ENCODE measurements at regions not wholly inside any gene's neighbourhood (a gene's known extent, or its start where the extent isn't known, plus 50 kb on each side); places are given as distances from the start of the nearest gene placed in this dataset.
"Not testable (repeated sequence)": the region's sequence is repeated elsewhere in the genome, so short reads cannot be mapped to it uniquely, and the experiment has no call there.

DNA sequence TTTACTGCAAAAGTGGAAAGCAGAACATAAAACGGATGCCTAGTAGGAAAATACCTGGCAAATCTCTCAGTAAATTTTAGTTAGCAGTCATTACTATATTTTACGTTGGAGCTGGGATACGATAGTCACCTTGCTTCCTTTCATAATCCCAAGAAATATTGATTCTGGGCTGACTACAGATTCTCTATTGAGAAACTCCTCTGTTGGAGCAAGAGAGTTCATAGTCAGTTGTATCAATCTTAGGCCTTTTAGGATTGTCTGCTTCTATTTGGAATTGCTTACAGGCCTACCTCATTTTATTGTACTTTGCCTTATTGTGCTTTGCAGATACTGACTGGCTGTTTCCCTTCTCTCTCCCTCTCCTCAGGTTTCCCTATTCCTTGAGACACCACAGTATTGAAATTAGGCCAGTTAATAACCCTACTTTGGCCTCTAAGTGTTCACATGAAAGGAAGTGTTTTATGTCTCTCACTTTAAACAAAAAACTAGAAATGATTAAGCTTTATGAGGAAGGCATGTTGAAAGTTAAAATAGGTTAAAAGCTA is 233.7 kb upstream of the TARS1 start:
- no peak for DNase-seq (ENCODE audit: low read depth)

DNA sequence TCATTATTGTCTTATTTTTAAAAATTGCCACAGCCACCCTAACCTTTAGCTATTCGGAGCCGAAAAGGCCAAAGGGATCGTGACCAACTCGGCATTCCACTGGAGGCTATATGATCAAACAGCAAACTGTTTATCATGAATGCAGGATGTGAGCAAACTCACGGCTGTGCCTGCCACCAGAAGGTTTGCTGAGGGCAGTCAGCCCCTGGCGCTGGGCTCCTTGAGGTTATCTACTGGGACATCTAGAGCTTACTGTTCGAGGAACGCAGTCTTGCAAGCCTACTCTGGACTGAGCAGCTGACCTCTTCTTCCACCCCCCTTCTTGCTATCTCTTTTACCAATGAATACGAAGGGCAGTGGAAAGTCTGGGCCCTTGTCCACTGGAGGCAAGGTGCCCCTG is 231.5 kb upstream of the TARS1 start:
- no peak for DNase-seq (ENCODE audit: low read depth)

DNA sequence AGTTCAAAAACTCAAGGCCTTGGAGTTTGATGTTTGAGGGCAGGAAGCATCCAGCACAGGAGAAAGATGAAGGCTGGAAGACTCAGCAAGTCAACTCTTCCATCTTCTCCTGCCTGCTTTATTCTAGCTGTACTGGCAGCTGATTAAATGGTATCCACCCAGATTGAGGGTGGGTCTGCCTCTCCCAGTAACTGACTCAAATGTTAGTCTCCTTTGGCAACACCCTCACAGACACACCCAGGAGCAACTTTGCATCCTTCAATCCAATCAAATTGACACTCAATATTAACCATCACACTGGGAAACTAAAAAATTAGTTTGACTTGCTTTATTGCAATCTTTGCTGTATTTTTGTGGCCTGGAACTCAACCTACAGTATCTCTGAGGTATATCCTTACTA is 230.5 kb upstream of the TARS1 start:
- not testable (repeated sequence) for DNase-seq (ENCODE audit: low read depth)

GRCh38 chr5:33210978-33211377 is 229.8 kb upstream of the TARS1 start:
- no peak for DNase-seq (ENCODE audit: low read depth)

- DNase-seq (ENCODE audit: low read depth) = no peak
Measured at GRCh38 chr5:33212439-33212838, 228.3 kb upstream of the TARS1 start.

DNA sequence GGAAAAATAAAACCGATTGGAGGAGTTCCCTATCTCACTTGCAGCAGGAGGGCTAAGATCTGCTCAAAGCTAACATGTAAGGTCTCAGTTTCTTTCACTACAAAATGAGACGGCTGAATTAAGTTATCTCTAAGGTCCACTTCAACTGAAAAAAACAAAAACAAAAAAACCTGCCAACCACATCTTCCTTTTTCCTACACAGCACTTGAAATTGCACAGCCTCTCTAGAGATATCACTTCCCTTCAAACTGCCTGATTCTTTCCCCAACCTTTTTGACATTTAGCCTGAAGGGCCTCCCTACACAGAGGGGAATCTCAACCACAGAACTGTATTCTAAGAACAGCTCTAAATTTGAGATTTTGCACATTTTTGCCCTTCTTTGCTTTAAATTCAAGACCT is 227.9 kb upstream of the TARS1 start:
- no peak for DNase-seq (ENCODE audit: low read depth)

- no peak for DNase-seq (ENCODE audit: low read depth)
Measured at GRCh38 chr5:33223563-33224284, 217.0 kb upstream of the TARS1 start.

DNA sequence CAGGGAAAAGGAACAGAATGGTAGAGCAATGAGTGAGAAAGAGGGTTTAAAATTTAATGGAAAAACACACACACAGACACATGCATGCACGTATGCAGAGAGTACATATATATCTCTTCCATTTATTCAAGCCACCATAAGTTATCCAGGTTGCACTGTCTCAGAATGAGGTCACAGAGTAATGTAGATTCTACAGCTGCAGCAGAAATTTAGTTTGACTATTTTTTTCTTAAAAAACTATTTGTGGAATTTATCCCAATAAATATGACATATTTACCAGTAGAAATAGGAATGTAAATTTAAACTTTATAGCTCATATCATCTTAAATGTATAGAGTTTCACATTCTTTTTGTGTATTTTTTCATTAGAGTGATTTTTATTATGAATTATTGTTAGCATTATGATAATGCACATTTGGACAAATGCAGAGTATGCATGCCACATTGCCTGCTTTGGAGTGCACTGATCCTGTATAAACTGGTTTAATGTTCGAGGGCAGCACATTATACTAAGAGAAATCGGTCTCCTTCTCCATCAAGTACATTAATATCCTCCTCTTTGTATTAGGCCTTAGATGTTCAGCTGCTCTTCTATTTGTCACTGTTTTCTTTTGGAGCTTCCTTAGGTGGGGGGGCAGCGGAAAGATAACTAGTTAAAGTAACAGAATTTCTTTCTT is 216.3 kb upstream of the TARS1 start:
- DNase-seq (ENCODE audit: low read depth) = no peak

DNA sequence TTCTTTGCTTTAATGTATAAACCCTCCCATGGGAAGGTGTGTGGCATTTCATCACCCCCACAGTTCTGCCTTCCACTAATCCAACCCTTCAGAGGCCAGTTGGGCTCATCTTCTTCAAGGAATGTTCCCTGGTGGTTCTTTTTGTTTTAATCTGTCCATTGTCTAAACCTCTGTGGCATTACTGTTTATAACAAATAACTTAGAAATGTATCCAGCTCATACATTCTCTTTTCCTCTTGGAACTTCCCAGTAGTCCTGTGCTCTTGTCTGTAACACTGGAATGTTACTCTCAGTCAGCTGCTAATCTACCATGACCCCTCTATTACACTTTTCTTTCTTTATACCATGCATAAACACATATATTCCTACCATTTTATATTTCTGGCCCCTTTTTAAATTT is 213.5 kb upstream of the TARS1 start:
- DNase-seq (ENCODE audit: low read depth) = no peak

GRCh38 chr5:33227746-33228145 is 213.0 kb upstream of the TARS1 start:
- DNase-seq (ENCODE audit: low read depth) = no peak

DNA sequence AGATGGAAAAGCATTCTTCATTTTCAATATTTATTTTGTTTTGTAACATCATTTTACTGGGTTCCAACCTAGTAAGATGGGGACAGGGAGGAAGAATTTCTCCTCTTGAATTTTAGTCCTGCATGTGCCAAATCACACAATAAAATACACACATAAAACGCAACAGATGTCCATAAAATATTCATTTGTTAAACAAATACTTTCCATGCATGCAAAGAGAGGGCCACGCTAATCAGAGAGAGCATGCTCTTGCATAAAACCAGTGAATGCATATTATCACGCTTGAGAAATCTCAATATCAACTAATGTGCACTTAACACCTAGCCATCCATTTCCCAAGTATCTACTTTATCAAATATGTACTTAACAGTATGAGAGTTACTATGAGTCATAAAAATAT is 212.6 kb upstream of the TARS1 start:
- DNase-seq (ENCODE audit: low read depth) = no peak

DNA sequence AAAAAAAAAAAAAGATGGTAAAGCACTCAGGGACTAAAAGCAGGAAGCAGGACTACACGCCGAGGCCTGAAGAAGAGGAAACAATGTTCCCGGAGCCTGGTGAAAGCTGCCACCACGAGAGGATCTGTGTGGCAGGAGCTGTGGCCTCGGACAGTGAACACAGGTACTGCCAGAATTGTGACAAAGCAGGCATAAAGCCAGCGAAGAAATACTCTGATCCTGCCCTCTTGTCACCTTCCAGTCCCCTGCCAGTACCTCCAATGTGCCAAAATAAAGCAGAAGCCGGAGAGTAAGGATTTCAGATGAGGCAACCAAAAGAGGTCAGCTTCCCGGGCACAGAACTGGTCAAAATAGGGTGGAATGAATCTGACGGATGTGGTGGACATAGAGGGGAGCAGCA is 211.5 kb upstream of the TARS1 start:
- no peak for DNase-seq (ENCODE audit: low read depth)

DNA sequence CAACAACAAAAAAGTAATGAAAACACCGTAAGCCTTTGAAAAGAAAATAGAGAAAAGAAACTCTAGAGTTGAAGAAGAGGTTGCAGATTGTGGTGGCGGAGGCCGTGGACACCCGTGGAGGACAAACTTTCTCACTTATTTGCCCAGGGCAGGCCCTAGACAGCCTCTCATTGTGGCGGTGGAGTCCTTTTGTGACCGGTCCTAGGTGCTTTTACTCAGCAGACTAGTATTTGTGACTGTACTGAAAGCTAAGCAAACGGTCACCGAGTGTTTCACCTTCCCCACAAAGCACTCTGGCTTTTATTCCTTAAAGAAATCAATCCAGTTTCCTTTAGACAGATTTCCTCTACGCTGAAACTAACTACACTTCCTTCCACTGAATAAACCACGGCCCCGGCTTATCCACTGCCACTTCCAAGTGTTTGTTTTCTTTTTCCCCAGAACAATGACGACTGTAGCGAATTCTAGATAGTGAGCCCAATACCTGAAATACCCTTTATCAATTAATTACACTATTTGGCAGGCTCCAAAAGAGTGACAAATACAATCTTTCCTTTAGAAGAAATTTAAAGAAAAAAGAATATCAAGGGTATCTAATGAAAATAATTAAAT is 210.2 kb upstream of the TARS1 start:
- no peak for DNase-seq (ENCODE audit: low read depth)

GRCh38 chr5:33231214-33231710 is 209.5 kb upstream of the TARS1 start:
- no peak for DNase-seq (ENCODE audit: low read depth)

DNA sequence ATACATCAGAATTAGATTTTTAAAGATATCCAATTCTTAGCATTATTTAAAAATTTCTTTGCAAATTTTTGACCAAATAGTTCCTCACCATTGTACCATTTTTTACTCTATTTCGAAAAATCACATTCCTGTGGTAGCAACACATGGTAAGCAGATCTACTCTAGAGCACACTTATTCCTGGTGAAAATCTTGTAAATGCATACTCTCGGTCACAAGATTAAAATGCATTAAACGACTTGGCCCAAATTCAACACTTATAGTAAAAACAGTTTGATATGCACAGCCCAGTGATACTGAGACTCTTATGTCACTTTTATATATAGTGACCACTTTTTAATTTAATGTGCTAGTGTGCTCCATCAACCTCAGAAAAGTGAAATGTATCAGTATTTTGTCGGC is 208.8 kb upstream of the TARS1 start:
- DNase-seq (ENCODE audit: low read depth) = no peak

GRCh38 chr5:33232731-33233505 is 207.8 kb upstream of the TARS1 start:
- DNase-seq (ENCODE audit: low read depth) = no peak

GRCh38 chr5:33235304-33235703 is 205.5 kb upstream of the TARS1 start:
- DNase-seq (ENCODE audit: low read depth) = no peak

DNA sequence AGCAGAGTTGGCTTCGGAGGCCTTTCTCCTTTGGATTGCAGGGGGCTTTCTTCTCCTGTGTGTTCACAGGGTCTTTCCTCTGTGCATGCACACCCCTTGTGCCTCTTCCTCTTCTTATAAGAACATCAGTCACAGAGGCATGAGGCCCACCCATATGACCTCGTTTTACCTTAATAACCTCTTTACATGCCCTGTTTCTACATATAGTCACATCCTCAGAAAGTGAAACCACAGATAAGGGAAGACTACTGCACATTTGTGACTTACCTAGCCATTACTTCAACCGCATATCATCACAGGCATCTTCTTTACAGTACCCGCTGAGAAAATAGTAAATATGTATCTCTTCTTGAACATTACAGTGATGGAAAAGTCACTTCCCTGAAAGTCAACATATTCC is 204.9 kb upstream of the TARS1 start:
- no peak for DNase-seq (ENCODE audit: low read depth)

GRCh38 chr5:33237471-33237870 is 203.3 kb upstream of the TARS1 start:
- no peak for DNase-seq (ENCODE audit: low read depth)

DNA sequence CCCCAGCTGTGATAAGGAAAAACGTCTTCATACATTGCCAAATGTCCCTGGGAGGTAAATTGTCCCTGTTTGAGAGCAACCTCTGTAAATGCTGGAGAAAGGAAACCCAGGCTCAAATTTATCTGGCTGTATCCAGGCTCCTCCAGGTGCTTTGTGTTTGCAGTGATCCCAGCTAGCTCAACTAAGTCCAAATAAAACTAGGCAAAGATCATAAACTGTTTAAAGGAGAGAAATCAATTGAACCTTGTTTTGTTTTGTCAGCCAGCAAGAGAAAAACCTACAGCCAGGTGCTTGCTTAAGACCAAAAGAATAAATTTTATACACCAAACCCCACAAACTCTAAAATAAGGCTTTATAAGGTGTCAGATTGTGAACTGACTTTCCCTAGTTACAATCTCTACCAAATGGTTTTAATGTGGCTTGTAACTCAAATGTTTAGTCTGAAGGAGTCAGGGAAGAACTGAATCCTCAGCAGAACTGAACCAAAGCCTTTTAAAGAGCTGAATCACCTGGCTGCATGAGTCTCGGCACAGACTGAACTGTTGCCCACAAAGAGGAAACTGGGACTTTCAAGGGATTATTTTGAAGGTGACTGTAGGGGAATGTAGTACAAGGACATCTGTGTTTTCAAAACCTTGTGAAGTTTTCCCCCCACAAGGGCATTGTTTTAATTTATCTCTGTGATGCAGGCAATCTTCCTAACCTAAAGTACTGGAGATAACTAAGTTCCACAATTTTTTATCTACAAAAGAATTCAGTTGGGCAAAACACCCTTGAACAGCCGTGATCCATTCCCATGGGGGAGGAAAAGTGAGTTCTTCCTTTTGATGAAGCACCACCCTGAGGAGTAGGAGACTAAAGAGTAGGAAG is 201.7 kb upstream of the TARS1 start:
- no peak for DNase-seq (ENCODE audit: low read depth)

DNA sequence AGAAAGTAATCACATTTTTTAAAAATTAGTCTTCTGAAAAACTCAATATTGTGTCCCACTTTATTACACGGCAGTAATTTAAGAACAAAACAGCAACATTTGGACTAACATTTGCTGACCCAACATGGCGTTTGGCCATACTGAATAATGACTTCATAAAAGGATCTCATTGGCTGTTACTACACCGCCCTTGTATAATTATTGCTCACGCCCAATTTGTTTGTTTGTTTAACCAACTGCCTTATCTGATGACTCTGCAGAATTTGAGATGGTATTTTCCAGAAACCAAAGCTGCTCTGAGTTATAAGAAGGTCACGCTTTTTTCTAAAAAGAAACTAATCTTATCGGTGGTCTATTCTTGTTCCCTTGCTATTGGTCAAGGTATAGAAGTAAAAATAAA is 200.2 kb upstream of the TARS1 start:
- DNase-seq (ENCODE audit: low read depth) = no peak
